ENCODE measurements at regions not wholly inside any gene's neighbourhood (a gene's known extent, or its start where the extent isn't known, plus 50 kb on each side); places are given as distances from the start of the nearest gene placed in this dataset.

DNA sequence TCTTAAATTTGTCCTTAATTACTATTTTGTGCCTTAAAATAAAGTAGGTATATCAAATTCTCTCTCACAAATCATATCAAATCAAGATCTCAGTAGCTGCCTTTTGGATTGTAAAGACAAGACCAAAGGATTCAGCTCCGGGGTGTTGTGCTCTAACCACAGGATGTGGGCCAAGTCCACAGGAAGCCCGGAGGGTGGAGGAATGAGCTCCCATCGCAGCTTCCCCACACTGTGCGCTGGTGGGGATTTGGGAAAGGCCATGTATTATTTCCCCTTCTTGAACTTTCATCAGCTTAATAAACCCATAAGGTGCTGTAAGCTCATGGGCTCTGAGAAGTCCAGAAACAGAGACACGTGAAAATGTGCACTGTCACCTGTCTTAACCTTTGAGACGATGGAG, 241.6 kb upstream of the TCERG1L start:
- TF ChIP-seq, protein P1, sequence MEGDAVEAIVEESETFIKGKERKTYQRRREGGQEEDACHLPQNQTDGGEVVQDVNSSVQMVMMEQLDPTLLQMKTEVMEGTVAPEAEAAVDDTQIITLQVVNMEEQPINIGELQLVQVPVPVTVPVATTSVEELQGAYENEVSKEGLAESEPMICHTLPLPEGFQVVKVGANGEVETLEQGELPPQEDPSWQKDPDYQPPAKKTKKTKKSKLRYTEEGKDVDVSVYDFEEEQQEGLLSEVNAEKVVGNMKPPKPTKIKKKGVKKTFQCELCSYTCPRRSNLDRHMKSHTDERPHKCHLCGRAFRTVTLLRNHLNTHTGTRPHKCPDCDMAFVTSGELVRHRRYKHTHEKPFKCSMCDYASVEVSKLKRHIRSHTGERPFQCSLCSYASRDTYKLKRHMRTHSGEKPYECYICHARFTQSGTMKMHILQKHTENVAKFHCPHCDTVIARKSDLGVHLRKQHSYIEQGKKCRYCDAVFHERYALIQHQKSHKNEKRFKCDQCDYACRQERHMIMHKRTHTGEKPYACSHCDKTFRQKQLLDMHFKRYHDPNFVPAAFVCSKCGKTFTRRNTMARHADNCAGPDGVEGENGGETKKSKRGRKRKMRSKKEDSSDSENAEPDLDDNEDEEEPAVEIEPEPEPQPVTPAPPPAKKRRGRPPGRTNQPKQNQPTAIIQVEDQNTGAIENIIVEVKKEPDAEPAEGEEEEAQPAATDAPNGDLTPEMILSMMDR (IDR thresholded peaks at IDR 0.05), result no peak
- TF ChIP-seq POLR2A (IDR thresholded peaks at IDR 0.05), result no peak
- H3K27ac ChIP-seq, result no peak overlapping the region
- DNase-seq, result no peak
- no peaks in the 10 kb centered on the region for H3K36me3 ChIP-seq (replicated peaks in 1 of 2; ENCODE audit: insufficient read depth in 1 of 2, low read depth in 2 of 2)
- no peaks in the 10 kb centered on the region for H3K27me3 ChIP-seq
- no peak overlapping the region for H3K4me3 ChIP-seq
- ATAC-seq, result no peak
- intact Hi-C loops (cut with DNase I), result no loop called here
- no peaks in the 10 kb centered on the region for H3K9me3 ChIP-seq
- WGBS, 2 donors, result 57 to 59% methylated on average over 6 of the region's 6 CpGs
- H3K4me1 ChIP-seq, result no peaks in the 10 kb centered on the region

DNA sequence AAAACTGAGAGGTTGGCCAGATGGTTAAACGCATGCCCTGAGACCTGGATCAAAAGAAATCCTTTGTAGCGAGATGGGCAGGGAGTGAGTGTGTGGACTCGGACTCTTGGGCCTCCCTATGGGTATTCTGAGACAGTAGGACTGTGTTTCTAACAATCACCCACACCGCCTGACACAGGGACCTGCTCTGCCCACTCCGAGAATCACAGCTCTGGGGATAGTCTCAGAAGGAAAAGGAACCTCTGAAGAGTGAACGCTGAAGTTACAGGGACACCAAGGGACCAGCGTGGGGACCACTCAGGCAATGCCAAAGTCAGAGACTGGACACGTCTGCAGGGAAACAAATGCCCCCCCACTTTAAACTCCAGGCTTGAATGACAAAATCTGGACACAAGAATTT, 242.1 kb upstream of the TCERG1L start:
- ATAC-seq, result no peak

DNA sequence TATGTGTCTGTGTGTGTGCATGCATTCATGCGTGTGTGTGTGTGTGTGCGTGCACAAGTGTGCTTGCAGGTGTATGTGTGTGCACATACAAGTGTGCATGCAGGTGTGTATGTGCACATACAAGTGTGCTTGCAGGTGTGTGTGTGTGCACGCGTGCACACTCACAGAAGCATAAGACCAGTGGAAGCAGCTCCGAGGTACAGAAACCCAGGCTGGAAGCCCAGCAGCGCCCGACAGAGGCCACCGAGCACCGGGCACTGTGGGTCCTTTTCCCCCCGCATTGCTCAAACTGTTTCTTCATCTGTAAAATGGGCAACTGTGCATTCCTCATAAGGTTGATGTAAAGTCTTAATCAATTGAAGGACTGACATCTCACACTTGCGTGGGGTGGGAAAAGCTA, 243.3 kb upstream of the TCERG1L start:
- WGBS, 2 donors, result 80 to 83% methylated on average over 11 of the region's 11 CpGs
- no peak for DNase-seq

More for the DNA sequence above, 242.1 kb upstream of the TCERG1L start:
- intact Hi-C loops (cut with DNase I), result no loop called here
- no peak overlapping the region for H3K27ac ChIP-seq
- no peaks in the 10 kb centered on the region for H3K9me3 ChIP-seq
- no peaks in the 10 kb centered on the region for H3K27me3 ChIP-seq
- no peaks in the 10 kb centered on the region for H3K36me3 ChIP-seq (replicated peaks in 1 of 2; ENCODE audit: insufficient read depth in 1 of 2, low read depth in 2 of 2)
- 50 to 59% methylated on average over 8 of the region's 8 CpGs for WGBS, 2 donors
- TF ChIP-seq, protein P1 (IDR thresholded peaks at IDR 0.05), result no peak
- no peak for TF ChIP-seq POLR2A (IDR thresholded peaks at IDR 0.05)
- H3K4me1 ChIP-seq, result no peaks in the 10 kb centered on the region
- DNase-seq, result no peak
- no peak overlapping the region for H3K4me3 ChIP-seq

DNA sequence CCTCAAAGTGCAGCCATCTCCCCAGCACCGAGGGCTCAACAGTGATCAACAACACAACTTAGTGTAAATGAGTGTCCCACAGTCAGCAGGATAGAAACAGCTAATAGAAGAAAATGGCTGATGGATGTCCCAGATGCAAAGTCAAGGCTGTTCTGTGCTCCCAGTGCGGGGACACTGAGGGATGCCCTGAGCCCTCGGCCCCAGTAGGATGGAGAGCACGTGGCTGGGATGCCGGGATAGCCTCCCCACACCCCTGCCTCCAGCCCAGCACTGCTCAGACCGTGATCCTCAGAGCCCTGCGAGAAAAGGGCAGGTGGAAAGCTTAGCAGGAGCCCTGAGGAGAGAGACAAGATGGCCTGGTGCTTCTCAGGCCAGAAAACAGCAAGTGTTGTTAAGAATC, 243.9 kb upstream of the TCERG1L start:
- no peak overlapping the region for H3K27ac ChIP-seq
- intact Hi-C loops (cut with DNase I), result no loop called here
- H3K36me3 ChIP-seq (replicated peaks in 1 of 2; ENCODE audit: insufficient read depth in 1 of 2, low read depth in 2 of 2), result no peaks in the 10 kb centered on the region
- 40 to 44% methylated on average over 7 of the region's 7 CpGs for WGBS, 2 donors
- no peaks in the 10 kb centered on the region for H3K4me1 ChIP-seq
- H3K27me3 ChIP-seq, result no peaks in the 10 kb centered on the region
- no peaks in the 10 kb centered on the region for H3K9me3 ChIP-seq
- no peak for TF ChIP-seq POLR2A (IDR thresholded peaks at IDR 0.05)
- TF ChIP-seq, protein P1 (IDR thresholded peaks at IDR 0.05), result no peak
- no peak overlapping the region for H3K4me3 ChIP-seq
- DNase-seq, result no peak
- no peak for ATAC-seq

More for the DNA sequence above, 243.3 kb upstream of the TCERG1L start:
- Histone ChIP-seq H3K4me3 (no peak overlapping the region), H3K27ac (no peak overlapping the region), H3K9me3 (no peaks in the 10 kb centered on the region), H3K4me1 (no peaks in the 10 kb centered on the region), H3K36me3 (replicated peaks in 1 of 2; ENCODE audit: insufficient read depth in 1 of 2, low read depth in 2 of 2) (no peaks in the 10 kb centered on the region), H3K27me3 (no peaks in the 10 kb centered on the region)
- no peak for TF ChIP-seq POLR2A (IDR thresholded peaks at IDR 0.05)
- TF ChIP-seq, protein P1 (IDR thresholded peaks at IDR 0.05), result no peak
- ATAC-seq, result no peak
- intact Hi-C loops (cut with DNase I), result no loop called here

DNA sequence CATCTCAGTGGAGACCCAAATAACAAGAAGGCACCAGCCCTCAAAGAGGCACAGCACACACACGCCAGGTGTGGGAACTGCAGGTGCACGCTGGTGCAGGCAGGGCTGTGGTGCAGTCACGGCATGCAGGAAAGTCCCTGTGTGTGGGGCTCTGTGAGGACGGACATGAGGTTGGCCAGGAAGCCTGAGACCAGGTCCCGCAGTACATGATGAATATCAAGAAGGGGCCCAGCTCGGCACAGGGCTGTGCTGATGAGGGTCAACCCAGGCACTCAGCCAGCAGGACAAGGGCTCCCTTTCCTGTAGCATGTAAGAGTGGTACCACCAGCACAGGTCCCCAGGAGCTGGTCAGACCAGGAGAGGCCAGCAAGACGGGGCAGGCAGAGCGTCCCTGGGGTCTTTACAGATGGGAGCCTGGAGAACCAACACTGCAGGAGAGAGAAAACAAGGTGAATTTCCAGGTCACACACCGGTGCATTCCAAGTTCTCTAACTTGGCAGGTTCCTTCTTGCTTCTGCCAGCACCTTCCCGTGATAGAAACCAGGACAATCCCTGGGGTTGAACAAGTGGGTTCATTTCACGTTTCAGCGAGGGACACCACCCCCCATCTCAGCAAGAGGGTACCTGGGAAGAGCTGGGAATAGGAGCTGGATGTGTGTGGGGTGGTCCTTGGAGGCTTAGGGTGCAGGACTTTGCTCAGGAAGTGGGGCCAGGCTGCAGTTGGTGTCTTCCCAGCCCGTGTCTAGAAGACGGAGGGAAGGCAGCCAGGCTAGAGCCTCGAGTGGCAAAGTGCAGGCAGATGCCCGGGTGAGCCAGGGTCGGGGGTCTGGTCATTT, 244.8 kb upstream of the TCERG1L start:
- intact Hi-C loops (cut with DNase I), result no loop called here
- no peak for ATAC-seq
- WGBS, 2 donors, result 51 to 53% methylated on average over 12 to 16 of the region's 17 CpGs
- Histone ChIP-seq H3K27ac (no peak overlapping the region), H3K4me3 (no peak overlapping the region), H3K9me3 (no peaks in the 10 kb centered on the region), H3K4me1 (no peaks in the 10 kb centered on the region), H3K27me3 (no peaks in the 10 kb centered on the region), H3K36me3 (replicated peaks in 1 of 2; ENCODE audit: insufficient read depth in 1 of 2, low read depth in 2 of 2) (no peaks in the 10 kb centered on the region)
- DNase-seq, result no peak
- TF ChIP-seq POLR2A (IDR thresholded peaks at IDR 0.05), result no peak

All from body of pancreas (tissue), 4 donors.